ENCODE measurements at regions not wholly inside any gene's neighbourhood (a gene's known extent, or its start where the extent isn't known, plus 50 kb on each side); places are given as distances from the start of the nearest gene placed in this dataset.

GRCh38 chrX:57848857-57849256 lies 61.4 kb downstream of the ZXDA start:
- ATAC-seq (no peak), DNase-seq (ENCODE audit: low spot score) (no peak)
- intact Hi-C loops (cut with DNase I), result no loop called here

- intact Hi-C loops (cut with DNase I), result no loop called here
- no peak for DNase-seq (ENCODE audit: low spot score)
- no peak for ATAC-seq
Observed at GRCh38 chrX:57822818-57823217, 87.4 kb downstream of the ZXDA start.

- no peak for DNase-seq (ENCODE audit: low spot score)
- intact Hi-C loops (cut with DNase I), result no loop called here
Observed at GRCh38 chrX:57822398-57822797, 87.9 kb downstream of the ZXDA start.

DNA sequence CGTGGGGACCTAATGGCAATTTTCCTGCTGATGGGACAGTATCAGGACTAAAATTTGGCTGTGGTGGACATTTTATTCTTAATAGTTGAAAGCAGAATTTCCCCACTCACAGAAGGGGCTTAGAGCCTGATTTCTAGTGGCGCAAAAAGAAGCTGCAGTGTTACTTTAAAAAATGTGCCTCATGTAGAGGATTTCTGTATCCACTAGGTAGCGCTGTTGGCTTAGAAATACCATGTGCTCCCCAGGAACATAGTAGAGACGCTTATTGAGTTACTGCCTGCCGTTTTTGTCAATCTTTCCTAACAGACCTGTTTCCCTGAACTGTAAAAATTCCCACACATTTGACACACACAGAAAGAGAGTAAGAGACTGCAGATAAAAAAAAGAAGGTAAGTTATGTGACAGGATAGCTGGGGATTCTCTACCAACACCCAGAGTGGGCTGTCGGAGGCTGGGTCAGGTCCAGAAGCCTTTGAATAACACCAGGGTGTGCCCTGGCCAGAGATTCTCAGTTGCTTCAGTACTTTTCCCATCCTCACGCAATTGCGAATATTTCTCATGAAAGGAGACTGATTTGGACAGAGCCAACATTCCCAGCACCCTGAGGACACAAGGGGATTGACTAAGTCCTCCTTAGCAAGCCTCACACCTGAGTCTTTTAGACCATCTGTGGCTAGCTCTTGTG lies 88.4 kb downstream of the ZXDA start:
- no peak for DNase-seq (ENCODE audit: low spot score)
- intact Hi-C loops (cut with DNase I), result no loop called here
- ATAC-seq, result peak; percentile 84

More at GRCh38 chrX:57822398-57822797, 87.9 kb downstream of the ZXDA start:
- ATAC-seq, result no peak

GRCh38 chrX:57817302-57817701 lies 93.0 kb downstream of the ZXDA start:
- no peak for DNase-seq (ENCODE audit: low spot score)
- ATAC-seq, result no peak
- intact Hi-C loops (cut with DNase I), result no loop called here

- no peak for DNase-seq (ENCODE audit: low spot score)
- ATAC-seq, result no peak
- intact Hi-C loops (cut with DNase I), result no loop called here
Observed at GRCh38 chrX:57772637-57773036, 92.6 kb upstream of the NLRP2B start.

DNA sequence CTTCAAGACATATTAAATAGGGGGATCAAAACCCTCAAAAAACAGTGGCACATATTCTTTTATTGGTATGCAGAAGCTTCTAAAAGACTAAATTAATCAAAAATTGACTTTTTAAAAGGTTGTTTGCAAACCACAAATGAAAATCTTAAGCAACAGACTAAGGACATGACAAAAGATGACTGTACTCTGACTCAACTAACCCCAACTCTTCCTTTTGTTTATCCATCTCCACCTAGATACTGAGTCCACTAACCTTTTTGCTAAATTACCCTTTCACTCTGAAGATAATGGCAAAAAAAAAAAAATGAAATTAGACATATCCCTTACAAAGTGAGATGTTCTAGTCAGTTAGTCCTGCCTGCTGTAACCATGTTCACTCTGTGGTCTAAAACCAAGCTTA lies 91.6 kb upstream of the NLRP2B start:
- intact Hi-C loops (cut with DNase I), result no loop called here
- ATAC-seq, result no peak
- no peak for DNase-seq (ENCODE audit: low spot score)

DNA sequence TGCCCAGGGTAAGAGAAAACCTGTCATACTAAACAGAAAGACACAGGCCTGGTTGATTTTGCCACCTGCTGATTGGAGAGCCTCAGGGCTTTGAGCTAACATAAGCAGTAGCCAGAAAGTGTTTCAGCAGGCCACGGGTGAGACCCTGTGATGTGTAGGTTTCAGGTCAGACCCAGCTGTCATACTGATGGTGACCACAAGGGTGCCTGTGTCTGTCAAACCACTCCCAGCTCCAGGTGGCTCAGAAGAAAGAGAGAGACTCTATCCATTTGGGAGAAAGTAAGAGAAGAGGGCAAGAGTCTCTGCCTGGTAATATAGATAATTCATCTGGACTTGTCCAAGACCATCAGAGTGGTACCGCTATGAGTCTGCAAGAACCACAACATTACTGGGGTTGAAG lies 72.8 kb upstream of the NLRP2B start:
- intact Hi-C loops (cut with DNase I), result no loop called here
- DNase-seq (ENCODE audit: low spot score) (no peak), ATAC-seq (no peak)

- no peak for DNase-seq (ENCODE audit: low spot score)
- ATAC-seq, result no peak
- intact Hi-C loops (cut with DNase I), result no loop called here
Observed at GRCh38 chrX:57741107-57741506, 61.0 kb upstream of the NLRP2B start.

GRCh38 chrX:57737881-57738280 lies 57.8 kb upstream of the NLRP2B start:
- intact Hi-C loops (cut with DNase I), result no loop called here
- ATAC-seq (no peak), DNase-seq (ENCODE audit: low spot score) (no peak)
